ENCODE measurements at regions not wholly inside any gene's neighbourhood (a gene's known extent, or its start where the extent isn't known, plus 50 kb on each side); places are given as distances from the start of the nearest gene placed in this dataset.

- TF ChIP-seq, protein P1, sequence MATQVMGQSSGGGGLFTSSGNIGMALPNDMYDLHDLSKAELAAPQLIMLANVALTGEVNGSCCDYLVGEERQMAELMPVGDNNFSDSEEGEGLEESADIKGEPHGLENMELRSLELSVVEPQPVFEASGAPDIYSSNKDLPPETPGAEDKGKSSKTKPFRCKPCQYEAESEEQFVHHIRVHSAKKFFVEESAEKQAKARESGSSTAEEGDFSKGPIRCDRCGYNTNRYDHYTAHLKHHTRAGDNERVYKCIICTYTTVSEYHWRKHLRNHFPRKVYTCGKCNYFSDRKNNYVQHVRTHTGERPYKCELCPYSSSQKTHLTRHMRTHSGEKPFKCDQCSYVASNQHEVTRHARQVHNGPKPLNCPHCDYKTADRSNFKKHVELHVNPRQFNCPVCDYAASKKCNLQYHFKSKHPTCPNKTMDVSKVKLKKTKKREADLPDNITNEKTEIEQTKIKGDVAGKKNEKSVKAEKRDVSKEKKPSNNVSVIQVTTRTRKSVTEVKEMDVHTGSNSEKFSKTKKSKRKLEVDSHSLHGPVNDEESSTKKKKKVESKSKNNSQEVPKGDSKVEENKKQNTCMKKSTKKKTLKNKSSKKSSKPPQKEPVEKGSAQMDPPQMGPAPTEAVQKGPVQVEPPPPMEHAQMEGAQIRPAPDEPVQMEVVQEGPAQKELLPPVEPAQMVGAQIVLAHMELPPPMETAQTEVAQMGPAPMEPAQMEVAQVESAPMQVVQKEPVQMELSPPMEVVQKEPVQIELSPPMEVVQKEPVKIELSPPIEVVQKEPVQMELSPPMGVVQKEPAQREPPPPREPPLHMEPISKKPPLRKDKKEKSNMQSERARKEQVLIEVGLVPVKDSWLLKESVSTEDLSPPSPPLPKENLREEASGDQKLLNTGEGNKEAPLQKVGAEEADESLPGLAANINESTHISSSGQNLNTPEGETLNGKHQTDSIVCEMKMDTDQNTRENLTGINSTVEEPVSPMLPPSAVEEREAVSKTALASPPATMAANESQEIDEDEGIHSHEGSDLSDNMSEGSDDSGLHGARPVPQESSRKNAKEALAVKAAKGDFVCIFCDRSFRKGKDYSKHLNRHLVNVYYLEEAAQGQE (IDR thresholded peaks at IDR 0.05; ENCODE audit: low read depth), result no peak
- TF ChIP-seq POLR2A (IDR thresholded peaks at IDR 0.05; ENCODE audit: borderline replicate concordance, extremely low read depth, insufficient read depth, insufficient read length) (no peak), CEBPB (IDR thresholded peaks at IDR 0.05; ENCODE audit: low read depth) (no peak), POLR2AphosphoS5 (IDR thresholded peaks at IDR 0.05; ENCODE audit: low read depth, low read length) (no peak), JUND (IDR thresholded peaks at IDR 0.05) (no peak), SP1 (IDR thresholded peaks at IDR 0.05; ENCODE audit: low read depth) (no peak), YY1 (IDR thresholded peaks at IDR 0.05; ENCODE audit: extremely low read depth, insufficient replicate concordance, low read depth, low read length) (no peak)
- TF ChIP-seq, protein P2, sequence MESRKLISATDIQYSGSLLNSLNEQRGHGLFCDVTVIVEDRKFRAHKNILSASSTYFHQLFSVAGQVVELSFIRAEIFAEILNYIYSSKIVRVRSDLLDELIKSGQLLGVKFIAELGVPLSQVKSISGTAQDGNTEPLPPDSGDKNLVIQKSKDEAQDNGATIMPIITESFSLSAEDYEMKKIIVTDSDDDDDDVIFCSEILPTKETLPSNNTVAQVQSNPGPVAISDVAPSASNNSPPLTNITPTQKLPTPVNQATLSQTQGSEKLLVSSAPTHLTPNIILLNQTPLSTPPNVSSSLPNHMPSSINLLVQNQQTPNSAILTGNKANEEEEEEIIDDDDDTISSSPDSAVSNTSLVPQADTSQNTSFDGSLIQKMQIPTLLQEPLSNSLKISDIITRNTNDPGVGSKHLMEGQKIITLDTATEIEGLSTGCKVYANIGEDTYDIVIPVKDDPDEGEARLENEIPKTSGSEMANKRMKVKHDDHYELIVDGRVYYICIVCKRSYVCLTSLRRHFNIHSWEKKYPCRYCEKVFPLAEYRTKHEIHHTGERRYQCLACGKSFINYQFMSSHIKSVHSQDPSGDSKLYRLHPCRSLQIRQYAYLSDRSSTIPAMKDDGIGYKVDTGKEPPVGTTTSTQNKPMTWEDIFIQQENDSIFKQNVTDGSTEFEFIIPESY (IDR thresholded peaks at IDR 0.05; ENCODE audit: extremely low read depth, insufficient replicate concordance, low read length), result no peak
- TF ChIP-seq, protein P3, sequence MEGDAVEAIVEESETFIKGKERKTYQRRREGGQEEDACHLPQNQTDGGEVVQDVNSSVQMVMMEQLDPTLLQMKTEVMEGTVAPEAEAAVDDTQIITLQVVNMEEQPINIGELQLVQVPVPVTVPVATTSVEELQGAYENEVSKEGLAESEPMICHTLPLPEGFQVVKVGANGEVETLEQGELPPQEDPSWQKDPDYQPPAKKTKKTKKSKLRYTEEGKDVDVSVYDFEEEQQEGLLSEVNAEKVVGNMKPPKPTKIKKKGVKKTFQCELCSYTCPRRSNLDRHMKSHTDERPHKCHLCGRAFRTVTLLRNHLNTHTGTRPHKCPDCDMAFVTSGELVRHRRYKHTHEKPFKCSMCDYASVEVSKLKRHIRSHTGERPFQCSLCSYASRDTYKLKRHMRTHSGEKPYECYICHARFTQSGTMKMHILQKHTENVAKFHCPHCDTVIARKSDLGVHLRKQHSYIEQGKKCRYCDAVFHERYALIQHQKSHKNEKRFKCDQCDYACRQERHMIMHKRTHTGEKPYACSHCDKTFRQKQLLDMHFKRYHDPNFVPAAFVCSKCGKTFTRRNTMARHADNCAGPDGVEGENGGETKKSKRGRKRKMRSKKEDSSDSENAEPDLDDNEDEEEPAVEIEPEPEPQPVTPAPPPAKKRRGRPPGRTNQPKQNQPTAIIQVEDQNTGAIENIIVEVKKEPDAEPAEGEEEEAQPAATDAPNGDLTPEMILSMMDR (IDR thresholded peaks at IDR 0.05 in 2 of 3, conservative IDR thresholded peaks at IDR 0.05 in 1 of 3; ENCODE audit: borderline replicate concordance in 1 of 3, insufficient read depth in 1 of 3, low read depth in 2 of 3, low read length in 2 of 3), result no peak
- TF ChIP-seq, protein P4, sequence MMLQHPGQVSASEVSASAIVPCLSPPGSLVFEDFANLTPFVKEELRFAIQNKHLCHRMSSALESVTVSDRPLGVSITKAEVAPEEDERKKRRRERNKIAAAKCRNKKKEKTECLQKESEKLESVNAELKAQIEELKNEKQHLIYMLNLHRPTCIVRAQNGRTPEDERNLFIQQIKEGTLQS (IDR thresholded peaks at IDR 0.05), result no peak
These were observed 380.1 kb downstream of the SOX11 start for GRCh38 chr2:6072276-6072675.

All from HCT116 (cell line).